COR-L47 (cell line): ENCODE measurements at regions not wholly inside any gene's neighbourhood (a gene's known extent, or its start where the extent isn't known, plus 50 kb on each side); places are given as distances from the start of the nearest gene placed in this dataset.
"Not testable (repeated sequence)": the region's sequence is repeated elsewhere in the genome, so short reads cannot be mapped to it uniquely, and the experiment has no call there.

Source experiments
- DNase-seq: peaks from one replicate; lab custom pipeline; 2025; lab: John Stamatoyannopoulos, UW

DNA sequence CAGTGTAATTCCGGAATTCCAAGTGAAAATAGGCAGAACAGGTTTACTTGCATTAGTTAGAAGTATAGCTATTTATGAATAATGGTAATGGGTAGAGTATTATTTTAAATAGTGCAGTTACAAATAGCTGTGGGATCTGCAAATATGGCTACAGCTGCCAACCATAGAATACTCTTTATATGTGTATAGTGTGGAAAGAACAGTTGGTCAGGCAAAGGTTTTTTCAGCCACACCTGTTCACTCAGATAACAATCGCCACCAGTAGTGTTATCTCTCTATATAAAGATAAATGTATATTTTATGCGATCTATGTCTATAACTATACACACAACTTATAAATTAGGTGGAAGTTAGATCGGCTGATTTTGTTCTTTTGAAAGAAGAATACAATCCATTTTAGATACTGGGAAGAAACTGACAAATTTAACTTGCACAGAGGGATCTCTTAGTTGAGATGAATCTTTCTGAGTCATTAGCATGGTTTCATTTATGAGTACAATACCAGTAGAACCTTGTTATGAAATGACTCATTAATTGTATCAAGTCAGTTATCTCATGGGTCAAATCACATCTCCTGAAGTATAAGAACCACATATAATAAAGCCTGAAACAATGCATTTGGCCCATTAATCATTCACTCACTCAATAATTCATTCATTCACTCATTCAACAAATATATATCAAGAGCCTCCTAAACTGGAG is 100.9 kb upstream of the NR3C2 start:
- DNase-seq = no peak

DNA sequence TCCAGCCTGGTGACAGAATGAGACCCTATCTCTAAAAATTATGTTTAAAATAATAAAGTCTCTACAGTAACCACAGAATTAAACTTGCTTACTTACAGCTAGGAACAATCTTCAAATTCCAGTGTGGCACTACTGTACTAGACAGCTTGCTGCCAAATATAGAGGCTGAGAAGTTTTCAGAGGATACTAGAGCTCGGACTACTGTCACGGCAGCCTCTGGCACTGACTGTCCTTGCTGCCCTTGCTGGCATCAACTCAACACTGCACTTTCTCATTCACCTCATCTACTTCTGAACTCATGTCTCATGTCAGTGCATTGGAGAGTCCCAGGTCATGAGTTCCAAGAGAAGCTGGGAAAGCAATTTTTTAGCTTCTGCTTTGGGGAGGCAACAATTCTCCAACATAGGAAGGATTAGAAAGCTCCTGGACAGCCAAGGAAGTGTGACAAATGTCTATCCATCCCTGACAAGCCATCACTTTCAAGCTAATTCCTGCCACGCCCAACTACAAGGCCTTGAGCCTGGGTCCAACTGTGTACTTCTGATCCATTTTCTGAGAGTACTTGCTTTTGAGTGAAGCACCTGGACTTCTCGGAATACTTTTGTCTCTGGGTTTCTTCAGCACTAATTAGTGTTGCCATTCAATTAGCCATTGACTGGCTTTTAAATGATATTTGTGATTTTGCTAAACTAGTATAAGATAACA is 98.6 kb upstream of the NR3C2 start:
- DNase-seq = no peak

DNA sequence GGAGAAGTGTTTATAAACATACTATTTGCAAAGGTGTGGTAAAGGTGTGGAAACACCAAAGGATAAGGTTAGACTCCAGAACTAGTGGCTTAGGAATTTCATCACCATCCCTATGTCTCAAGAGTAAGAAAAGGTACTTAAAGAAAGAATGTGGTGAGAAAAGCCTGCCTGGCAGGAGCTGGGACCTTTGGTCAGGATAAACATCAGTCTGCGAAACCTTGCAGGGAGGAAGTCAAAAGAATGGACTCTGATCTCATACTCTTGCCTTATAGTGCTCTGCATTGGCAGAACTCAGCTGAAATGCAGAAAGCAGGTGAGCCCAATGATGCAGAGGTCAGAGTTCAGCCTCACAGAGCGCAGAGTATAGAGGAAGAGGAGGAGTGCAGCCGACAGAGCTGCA is 97.2 kb upstream of the NR3C2 start:
- DNase-seq = no peak

DNA sequence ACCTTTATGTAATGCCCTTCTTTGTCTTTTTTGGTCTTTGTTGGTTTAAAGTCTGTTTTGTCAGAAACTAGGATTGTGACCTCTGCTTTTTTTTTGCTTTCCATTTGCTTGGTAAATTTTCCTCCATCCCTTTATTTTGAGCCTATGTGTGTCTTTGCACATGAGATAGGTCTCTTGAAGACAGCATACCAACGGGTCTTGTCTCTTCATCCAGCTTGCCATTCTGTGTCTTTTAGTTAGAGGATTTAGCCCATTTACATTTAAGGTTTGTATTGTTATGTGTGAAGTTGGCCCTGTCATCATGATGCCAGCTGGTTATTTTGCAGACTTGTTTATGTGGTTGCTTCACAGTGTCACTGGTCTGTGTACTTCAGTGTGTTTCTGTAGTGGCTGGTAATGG is 91.6 kb upstream of the NR3C2 start:
- DNase-seq = not testable (repeated sequence)

DNA sequence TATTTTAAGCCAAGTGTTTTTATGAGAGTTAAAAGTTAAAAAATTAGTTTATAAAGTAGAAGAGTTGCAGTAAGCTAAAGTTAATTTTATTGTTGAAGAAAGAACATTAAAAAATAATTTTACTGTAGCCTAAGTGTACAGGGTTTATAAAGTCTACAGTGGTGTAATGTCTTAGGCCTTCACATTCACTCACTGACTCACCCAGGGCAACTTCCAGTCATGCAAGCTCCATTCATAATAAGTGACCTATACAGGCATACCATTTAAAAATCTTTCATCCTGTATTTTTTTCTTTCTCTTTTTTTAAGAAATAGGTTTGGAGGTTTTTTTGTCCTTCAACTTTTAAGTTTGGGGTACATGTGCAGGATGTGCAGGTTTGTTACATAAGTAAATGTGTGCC is 87.9 kb upstream of the NR3C2 start:
- no peak for DNase-seq

DNA sequence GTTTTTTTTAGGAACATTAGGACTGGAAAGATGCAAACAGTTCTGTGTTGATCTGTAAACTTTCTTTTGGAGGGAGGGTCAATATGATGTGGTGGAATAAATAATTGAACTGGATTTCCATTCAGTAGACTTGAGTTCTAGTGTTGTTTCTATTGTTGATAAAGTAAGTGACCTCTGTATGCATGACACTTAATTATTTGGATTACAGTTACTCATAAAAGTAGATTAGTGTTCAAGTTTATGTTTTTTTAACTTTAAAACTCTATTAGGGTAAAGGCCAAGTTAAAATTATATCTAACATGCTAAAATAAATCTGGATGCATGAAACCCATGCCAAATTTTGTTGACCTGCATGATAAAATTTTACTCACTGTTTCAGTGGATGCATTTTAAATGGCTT is 85.4 kb upstream of the NR3C2 start:
- DNase-seq = no peak

DNA sequence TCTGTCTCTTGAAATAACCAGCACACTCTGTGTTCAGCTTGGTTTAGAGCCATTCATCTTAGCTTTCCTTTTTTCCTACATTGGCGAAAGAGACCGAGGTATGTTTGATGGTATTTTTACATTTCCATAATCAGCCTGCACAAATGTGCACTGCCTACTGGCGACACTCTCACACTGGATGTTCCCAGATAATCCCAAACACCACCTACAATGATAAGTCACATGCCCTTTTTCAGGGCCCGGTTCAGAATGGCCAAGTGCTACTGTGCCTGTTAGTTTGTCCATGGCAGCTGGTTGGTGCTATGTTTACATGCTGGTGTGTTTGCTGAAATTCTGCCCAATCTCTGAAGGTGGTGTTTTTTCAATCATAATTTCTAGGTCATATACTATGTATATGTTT is 80.8 kb upstream of the NR3C2 start:
- DNase-seq = no peak

DNA sequence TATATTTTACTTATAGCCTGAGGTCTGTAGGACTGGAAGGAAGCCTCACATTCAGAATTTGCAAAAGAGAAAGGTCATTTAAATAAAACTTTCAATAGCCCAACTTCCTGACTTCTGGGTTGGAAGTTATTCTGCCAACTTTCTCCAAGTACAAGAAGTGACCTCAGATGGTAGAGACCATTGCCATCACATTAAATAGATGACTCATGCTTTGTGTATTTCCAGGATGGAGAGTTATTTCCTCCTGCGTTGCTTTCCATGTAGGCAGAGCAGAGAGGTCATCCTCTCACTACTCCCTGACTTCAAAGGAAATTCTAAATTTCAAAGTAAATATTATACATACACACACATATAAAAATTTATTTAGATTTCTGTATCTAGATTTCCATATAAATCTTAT is 73.0 kb upstream of the NR3C2 start:
- no peak for DNase-seq

DNA sequence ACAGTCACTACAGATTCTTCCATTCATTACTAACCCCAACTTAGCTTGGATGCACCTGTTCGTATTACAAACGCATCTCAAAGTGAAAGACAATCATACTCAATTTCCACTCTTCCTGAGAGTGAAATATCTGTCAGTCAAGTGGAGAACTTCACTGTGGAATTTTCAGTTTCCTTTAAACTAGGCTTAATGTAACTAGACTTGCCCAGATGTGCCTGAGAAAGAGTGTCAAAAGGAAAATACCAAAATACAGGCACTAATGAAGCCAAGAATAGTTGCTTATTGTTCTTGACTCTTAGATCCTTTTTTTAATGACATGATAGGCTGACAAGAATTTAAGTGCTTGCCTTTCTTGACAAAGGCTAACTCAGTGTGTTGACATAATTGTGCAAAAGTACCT is 72.4 kb upstream of the NR3C2 start:
- no peak for DNase-seq

DNA sequence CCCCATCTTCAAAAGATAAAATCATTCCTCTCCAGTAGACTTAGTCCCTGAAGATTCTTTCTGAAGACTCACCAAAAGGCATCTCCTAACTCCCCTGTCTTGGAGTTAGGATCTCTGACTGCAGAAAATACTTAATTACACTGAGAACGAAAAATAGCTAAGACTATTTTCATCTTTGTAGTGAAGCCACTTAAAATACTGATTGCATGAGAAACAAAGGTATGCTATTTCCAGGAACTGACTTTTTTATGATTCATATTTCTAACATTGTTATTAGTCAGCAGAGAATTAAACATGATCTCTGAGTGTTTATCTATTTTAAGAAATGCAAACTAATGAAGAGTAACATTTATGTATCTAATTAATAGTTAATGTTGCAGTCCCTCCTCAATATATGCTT is 71.8 kb upstream of the NR3C2 start:
- no peak for DNase-seq

DNA sequence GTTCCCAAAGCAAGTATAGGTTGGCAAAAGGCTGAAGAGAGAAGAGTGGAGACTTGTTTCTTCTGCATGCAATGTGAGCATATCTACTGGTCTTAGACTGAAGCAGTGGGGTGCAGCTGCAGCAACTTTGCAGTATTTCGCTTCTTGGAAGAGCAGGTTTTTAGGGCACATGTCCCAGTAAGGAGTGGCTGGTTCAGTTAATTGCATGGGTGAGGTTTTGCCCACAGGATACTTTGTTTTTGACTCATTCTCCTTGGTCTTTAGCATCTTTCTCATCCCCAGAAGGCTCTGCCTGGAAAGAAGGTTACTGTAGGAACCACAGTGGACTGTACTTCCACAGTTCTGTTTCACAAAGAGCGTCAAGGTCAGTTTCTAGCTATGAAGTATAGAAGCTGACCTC is 68.0 kb upstream of the NR3C2 start:
- DNase-seq = no peak

DNA sequence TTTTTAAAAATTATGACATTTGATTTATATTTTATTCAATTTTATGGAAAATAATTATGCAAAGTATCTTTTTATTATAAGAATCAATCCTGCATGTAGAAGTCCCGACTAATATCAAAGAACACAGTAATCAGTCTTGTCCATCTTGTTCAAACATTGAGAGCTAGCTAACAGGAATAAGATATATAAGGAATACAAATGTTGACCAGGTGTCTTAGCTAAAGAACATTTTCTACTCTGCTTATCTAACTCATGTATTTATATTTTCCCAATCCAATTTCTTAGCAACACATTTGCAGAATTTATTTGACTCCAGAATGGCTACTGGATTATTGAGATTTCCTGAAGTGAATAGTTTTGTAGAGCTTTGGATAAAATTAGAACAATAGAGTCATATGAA is 61.5 kb upstream of the NR3C2 start:
- no peak for DNase-seq

DNA sequence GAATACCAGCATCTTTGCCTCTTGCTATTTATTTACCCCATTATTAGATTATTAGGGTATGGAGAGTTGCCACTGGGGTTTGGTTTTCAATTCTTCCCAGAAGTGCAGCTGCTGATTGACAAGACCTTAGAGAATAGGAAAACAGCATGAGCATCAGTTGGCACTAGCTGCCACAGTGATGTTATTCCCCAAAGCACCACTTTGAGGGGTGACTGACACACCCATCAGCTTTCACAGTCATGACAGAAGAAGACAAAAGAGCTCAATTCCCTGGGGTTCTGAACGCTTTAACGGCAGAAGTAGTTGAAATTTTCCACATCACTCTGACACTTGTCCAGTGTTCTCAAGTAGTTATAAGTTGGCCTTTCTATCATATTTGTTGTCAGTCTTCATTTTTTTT is 55.0 kb upstream of the NR3C2 start:
- DNase-seq = no peak

DNA sequence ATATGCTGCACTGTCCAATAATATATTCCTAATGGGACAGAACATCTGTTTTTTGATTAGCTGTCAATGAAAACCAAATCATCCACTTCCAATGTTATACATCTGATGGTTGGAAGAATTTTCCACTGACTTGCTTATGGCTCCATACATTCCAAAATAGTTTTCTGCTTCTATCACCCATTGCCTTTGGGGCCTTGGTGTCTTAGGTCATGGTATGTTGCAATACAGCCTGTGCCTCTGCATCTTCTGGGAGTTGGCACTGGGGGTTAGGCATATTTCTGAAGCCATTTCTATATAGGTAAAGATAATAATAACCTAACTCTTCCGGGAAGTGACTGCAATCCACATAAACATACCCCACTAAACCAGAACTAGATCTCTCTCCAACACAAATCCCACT is 53.2 kb upstream of the NR3C2 start:
- no peak for DNase-seq
